ENCODE measurements at regions not wholly inside any gene's neighbourhood (a gene's known extent, or its start where the extent isn't known, plus 50 kb on each side); places are given as distances from the start of the nearest gene placed in this dataset.
"Not testable (repeated sequence)": the region's sequence is repeated elsewhere in the genome, so short reads cannot be mapped to it uniquely, and the experiment has no call there.

DNA sequence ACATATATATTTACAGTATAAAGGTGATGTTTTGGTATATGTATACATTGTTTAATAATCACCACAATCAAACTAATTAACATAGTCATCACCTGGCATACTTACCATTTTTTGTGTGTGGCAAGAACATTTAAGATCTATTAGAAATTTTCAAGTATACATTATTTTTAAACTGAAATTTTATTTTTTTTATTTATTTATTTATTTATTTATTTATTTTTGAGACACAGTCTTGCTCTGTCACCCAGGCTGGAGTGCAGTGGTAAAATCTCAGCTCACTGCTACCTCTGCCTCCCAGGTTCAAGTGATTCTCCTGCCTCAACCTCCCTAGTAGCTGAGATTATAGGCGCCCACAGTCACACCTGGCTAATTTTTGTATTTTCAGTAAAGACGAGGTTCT lies 210.5 kb downstream of the ICOS start:
- H3K4me3 ChIP-seq (ENCODE audit: low read depth, low read length); H3K4me1 ChIP-seq (ENCODE audit: control insufficient read depth, insufficient read depth, low read length); H3K27ac ChIP-seq (ENCODE audit: extremely low read depth, low read depth, low read length); H3K9me3 ChIP-seq (ENCODE audit: control insufficient read depth, insufficient read depth, low read depth, low read length); H3K36me3 ChIP-seq (ENCODE audit: control insufficient read depth in 2 of 2, insufficient read depth in 1 of 2, low read length in 2 of 2); POLR2A ChIA-PET: not testable (repeated sequence)
- TF ChIP-seq ZNF555 (tag by site-specific recombination; conservative IDR thresholded peaks at IDR 0.05), result peak; percentile 51
- TF ChIP-seq ZNF623 (tag by site-specific recombination; IDR thresholded peaks at IDR 0.05), result peak; percentile 50
- TF ChIP-seq, protein P1, sequence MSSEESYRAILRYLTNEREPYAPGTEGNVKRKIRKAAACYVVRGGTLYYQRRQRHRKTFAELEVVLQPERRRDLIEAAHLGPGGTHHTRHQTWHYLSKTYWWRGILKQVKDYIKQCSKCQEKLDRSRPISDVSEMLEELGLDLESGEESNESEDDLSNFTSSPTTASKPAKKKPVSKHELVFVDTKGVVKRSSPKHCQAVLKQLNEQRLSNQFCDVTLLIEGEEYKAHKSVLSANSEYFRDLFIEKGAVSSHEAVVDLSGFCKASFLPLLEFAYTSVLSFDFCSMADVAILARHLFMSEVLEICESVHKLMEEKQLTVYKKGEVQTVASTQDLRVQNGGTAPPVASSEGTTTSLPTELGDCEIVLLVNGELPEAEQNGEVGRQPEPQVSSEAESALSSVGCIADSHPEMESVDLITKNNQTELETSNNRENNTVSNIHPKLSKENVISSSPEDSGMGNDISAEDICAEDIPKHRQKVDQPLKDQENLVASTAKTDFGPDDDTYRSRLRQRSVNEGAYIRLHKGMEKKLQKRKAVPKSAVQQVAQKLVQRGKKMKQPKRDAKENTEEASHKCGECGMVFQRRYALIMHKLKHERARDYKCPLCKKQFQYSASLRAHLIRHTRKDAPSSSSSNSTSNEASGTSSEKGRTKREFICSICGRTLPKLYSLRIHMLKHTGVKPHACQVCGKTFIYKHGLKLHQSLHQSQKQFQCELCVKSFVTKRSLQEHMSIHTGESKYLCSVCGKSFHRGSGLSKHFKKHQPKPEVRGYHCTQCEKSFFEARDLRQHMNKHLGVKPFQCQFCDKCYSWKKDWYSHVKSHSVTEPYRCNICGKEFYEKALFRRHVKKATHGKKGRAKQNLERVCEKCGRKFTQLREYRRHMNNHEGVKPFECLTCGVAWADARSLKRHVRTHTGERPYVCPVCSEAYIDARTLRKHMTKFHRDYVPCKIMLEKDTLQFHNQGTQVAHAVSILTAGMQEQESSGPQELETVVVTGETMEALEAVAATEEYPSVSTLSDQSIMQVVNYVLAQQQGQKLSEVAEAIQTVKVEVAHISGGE (tag by site-specific recombination; conservative IDR thresholded peaks at IDR 0.05; ENCODE audit: low read depth), result peak; percentile 68
- 0 out of 2 replicates have a peak, but pooled peaks have one; percentile 28 for TF ChIP-seq REST (tag by site-specific recombination; IDR thresholded peaks at IDR 0.05)
- TF ChIP-seq ZNF510 (tag by site-specific recombination; IDR thresholded peaks at IDR 0.05; ENCODE audit: insufficient replicate concordance), result peak; percentile 13
- TF ChIP-seq ZBTB8A (tag by site-specific recombination; IDR thresholded peaks at IDR 0.05), result peak; percentile 54
- TF ChIP-seq ZNF558 (tag by site-specific recombination; IDR thresholded peaks at IDR 0.05), result peak; percentile 69; the same call in 1 of the 2 replicates
- TF ChIP-seq ZNF394 (tag by site-specific recombination; IDR thresholded peaks at IDR 0.05; ENCODE audit: borderline replicate concordance), result peak; percentile 90
- TF ChIP-seq ZNF140 (tag by site-specific recombination; IDR thresholded peaks at IDR 0.05), result peak; percentile 49; the same call in 1 of the 2 replicates
- peak; percentile 47; the same call in 1 of the 2 replicates for TF ChIP-seq ZXDB (tag by site-specific recombination; IDR thresholded peaks at IDR 0.05)
- peak; percentile 65 for TF ChIP-seq ZNF426 (tag by site-specific recombination; IDR thresholded peaks at IDR 0.05)
- TF ChIP-seq, protein P2, sequence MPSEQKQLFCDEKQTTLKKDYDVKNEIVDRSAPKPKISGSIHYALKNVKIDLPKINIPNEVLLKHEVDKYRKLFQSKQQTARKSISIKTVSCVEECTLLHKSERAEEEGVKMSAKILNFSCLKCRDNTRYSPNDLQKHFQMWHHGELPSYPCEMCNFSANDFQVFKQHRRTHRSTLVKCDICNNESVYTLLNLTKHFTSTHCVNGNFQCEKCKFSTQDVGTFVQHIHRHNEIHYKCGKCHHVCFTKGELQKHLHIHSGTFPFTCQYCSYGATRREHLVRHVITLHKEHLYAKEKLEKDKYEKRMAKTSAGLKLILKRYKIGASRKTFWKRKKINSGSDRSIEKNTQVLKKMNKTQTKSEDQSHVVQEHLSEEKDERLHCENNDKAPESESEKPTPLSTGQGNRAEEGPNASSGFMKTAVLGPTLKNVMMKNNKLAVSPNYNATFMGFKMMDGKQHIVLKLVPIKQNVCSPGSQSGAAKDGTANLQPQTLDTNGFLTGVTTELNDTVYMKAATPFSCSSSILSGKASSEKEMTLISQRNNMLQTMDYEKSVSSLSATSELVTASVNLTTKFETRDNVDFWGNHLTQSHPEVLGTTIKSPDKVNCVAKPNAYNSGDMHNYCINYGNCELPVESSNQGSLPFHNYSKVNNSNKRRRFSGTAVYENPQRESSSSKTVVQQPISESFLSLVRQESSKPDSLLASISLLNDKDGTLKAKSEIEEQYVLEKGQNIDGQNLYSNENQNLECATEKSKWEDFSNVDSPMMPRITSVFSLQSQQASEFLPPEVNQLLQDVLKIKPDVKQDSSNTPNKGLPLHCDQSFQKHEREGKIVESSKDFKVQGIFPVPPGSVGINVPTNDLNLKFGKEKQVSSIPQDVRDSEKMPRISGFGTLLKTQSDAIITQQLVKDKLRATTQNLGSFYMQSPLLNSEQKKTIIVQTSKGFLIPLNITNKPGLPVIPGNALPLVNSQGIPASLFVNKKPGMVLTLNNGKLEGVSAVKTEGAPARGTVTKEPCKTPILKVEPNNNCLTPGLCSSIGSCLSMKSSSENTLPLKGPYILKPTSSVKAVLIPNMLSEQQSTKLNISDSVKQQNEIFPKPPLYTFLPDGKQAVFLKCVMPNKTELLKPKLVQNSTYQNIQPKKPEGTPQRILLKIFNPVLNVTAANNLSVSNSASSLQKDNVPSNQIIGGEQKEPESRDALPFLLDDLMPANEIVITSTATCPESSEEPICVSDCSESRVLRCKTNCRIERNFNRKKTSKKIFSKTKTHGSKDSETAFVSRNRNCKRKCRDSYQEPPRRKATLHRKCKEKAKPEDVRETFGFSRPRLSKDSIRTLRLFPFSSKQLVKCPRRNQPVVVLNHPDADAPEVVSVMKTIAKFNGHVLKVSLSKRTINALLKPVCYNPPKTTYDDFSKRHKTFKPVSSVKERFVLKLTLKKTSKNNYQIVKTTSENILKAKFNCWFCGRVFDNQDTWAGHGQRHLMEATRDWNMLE (tag by site-specific recombination; conservative IDR thresholded peaks at IDR 0.05; ENCODE audit: low read depth), result peak; percentile 79
- CTCF ChIA-PET, result interaction anchor here (0.6 to 1.6 kb wide), 2 partner anchors 13 to 209 kb away, joined by 3 to 6 read pairs; no protein-coding TSS in a partner anchor

GRCh38 chr2:204150721-204151120 lies 214.2 kb downstream of the ICOS start:
- Histone ChIP-seq H3K36me3 (ENCODE audit: control insufficient read depth in 2 of 2, insufficient read depth in 1 of 2, low read length in 2 of 2) (no peaks in the 10 kb centered on the region), H3K4me3 (ENCODE audit: low read depth, low read length) (no peak overlapping the region), H3K4me1 (ENCODE audit: control insufficient read depth, insufficient read depth, low read length) (no peaks in the 10 kb centered on the region), H3K9me3 (ENCODE audit: control insufficient read depth, insufficient read depth, low read depth, low read length) (no peaks in the 10 kb centered on the region), H3K27ac (ENCODE audit: extremely low read depth, low read depth, low read length) (no peak overlapping the region)
- CTCF ChIA-PET, result no interaction called here
- TF ChIP-seq ZBTB1 (tag by site-specific recombination; IDR thresholded peaks at IDR 0.05), result no peak
- TF ChIP-seq, protein P3, sequence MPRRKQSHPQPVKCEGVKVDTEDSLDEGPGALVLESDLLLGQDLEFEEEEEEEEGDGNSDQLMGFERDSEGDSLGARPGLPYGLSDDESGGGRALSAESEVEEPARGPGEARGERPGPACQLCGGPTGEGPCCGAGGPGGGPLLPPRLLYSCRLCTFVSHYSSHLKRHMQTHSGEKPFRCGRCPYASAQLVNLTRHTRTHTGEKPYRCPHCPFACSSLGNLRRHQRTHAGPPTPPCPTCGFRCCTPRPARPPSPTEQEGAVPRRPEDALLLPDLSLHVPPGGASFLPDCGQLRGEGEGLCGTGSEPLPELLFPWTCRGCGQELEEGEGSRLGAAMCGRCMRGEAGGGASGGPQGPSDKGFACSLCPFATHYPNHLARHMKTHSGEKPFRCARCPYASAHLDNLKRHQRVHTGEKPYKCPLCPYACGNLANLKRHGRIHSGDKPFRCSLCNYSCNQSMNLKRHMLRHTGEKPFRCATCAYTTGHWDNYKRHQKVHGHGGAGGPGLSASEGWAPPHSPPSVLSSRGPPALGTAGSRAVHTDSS (tag by site-specific recombination; IDR thresholded peaks at IDR 0.05), result no peak
- TF ChIP-seq ZBTB20 (tag by site-specific recombination; IDR thresholded peaks at IDR 0.05), result no peak
- no peak for TF ChIP-seq ZNF76 (tag by site-specific recombination; IDR thresholded peaks at IDR 0.05; ENCODE audit: borderline replicate concordance, low read depth)
- POLR2A ChIA-PET, result no interaction called here

All from HEK293 (cell line).